ENCODE measurements at regions not wholly inside any gene's neighbourhood (a gene's known extent, or its start where the extent isn't known, plus 50 kb on each side); places are given as distances from the start of the nearest gene placed in this dataset.

DNA sequence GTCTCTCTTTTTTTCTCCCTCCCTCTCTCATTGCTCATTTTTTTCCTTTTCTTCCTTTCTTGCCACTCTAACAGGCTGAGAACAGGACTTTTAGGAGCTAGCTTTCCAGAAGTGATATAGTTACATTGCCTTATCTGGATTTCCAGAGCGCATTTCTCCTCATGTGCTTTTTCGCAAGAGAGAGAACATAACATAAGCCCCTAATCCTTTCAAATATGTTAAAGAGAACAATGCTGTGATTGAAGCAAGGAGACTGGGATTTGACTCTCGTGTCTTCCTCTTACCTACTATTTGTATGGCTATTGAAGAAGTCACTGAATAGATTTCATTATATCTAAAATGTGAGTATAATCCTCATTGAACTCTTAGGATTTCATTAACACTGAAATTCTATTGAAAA is 101.2 kb upstream of the PRPS1L1 start:
- Histone ChIP-seq H3K27me3 (ENCODE audit: insufficient read depth, low read length, poor library complexity, severe bottlenecking) (no peaks in the 10 kb centered on the region), H3K9ac (ENCODE audit: low read depth, low read length, poor library complexity, severe bottlenecking) (no peak overlapping the region), H3F3A (ENCODE audit: low read depth) (no peaks in the 10 kb centered on the region), H3K9me2 (replicated peaks; ENCODE audit: low read depth, low read length) (no peaks in the 10 kb centered on the region), H3K4me1 (ENCODE audit: insufficient read depth, low read length, poor library complexity, severe bottlenecking) (no peaks in the 10 kb centered on the region), H3K4me3 (ENCODE audit: low read length, poor library complexity, severe bottlenecking) (no peak overlapping the region), H3K36me3 (ENCODE audit: insufficient read depth, low read length) (no peaks in the 10 kb centered on the region), H3K4me2 (ENCODE audit: low read depth, low read length, poor library complexity, severe bottlenecking) (no peak overlapping the region), H4K20me1 (ENCODE audit: insufficient read depth, low read length, poor library complexity, severe bottlenecking) (no peaks in the 10 kb centered on the region), H2AFZ (ENCODE audit: low read length) (no peak overlapping the region), H3K9me3 (ENCODE audit: insufficient read depth, low read depth, low read length) (no peaks in the 10 kb centered on the region), H3K79me2 (ENCODE audit: insufficient read depth, low read length) (no peaks in the 10 kb centered on the region)
- TF ChIP-seq, protein P1, sequence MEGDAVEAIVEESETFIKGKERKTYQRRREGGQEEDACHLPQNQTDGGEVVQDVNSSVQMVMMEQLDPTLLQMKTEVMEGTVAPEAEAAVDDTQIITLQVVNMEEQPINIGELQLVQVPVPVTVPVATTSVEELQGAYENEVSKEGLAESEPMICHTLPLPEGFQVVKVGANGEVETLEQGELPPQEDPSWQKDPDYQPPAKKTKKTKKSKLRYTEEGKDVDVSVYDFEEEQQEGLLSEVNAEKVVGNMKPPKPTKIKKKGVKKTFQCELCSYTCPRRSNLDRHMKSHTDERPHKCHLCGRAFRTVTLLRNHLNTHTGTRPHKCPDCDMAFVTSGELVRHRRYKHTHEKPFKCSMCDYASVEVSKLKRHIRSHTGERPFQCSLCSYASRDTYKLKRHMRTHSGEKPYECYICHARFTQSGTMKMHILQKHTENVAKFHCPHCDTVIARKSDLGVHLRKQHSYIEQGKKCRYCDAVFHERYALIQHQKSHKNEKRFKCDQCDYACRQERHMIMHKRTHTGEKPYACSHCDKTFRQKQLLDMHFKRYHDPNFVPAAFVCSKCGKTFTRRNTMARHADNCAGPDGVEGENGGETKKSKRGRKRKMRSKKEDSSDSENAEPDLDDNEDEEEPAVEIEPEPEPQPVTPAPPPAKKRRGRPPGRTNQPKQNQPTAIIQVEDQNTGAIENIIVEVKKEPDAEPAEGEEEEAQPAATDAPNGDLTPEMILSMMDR (conservative IDR thresholded peaks at IDR 0.05; ENCODE audit: low read length), result no peak
- TF ChIP-seq EZH2phosphoT487 (IDR thresholded peaks at IDR 0.05; ENCODE audit: borderline replicate concordance), result no peak

DNA sequence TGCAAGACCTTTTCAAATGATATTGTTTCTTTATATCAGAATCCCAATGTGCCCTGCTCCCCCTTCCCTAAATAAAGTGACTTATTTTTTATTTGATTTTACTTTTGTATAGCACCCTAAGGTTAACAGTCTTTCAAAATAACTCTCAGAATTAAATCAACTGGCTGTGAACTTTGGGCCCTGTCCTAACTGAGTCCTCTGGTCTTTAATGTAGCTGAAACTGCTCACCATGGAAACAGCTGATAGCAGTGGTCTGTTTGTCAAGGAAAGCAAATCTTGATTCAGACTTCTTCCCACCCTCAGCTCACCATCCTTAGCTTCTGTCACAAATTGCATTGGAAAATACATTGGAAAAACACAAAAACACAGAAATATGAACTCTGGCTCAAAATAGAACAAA is 105.2 kb upstream of the PRPS1L1 start:
- H3K27me3 ChIP-seq (ENCODE audit: insufficient read depth, low read length, poor library complexity, severe bottlenecking), result no peaks in the 10 kb centered on the region
- H3K79me2 ChIP-seq (ENCODE audit: insufficient read depth, low read length), result no peaks in the 10 kb centered on the region
- no peaks in the 10 kb centered on the region for H4K20me1 ChIP-seq (ENCODE audit: insufficient read depth, low read length, poor library complexity, severe bottlenecking)
- H3K9me3 ChIP-seq (ENCODE audit: insufficient read depth, low read depth, low read length), result no peaks in the 10 kb centered on the region
- no peaks in the 10 kb centered on the region for H3F3A ChIP-seq (ENCODE audit: low read depth)
- no peaks in the 10 kb centered on the region for H3K9me2 ChIP-seq (replicated peaks; ENCODE audit: low read depth, low read length)
- TF ChIP-seq EZH2phosphoT487 (IDR thresholded peaks at IDR 0.05; ENCODE audit: borderline replicate concordance), result no peak
- TF ChIP-seq, protein P1 (conservative IDR thresholded peaks at IDR 0.05; ENCODE audit: low read length), result no peak
- H3K4me2 ChIP-seq (ENCODE audit: low read depth, low read length, poor library complexity, severe bottlenecking), result no peak overlapping the region
- H3K4me1 ChIP-seq (ENCODE audit: insufficient read depth, low read length, poor library complexity, severe bottlenecking), result no peaks in the 10 kb centered on the region
- H3K4me3 ChIP-seq (ENCODE audit: low read length, poor library complexity, severe bottlenecking), result no peak overlapping the region
- H2AFZ ChIP-seq (ENCODE audit: low read length), result no peak overlapping the region
- H3K9ac ChIP-seq (ENCODE audit: low read depth, low read length, poor library complexity, severe bottlenecking), result no peak overlapping the region
- H3K36me3 ChIP-seq (ENCODE audit: insufficient read depth, low read length), result no peaks in the 10 kb centered on the region

DNA sequence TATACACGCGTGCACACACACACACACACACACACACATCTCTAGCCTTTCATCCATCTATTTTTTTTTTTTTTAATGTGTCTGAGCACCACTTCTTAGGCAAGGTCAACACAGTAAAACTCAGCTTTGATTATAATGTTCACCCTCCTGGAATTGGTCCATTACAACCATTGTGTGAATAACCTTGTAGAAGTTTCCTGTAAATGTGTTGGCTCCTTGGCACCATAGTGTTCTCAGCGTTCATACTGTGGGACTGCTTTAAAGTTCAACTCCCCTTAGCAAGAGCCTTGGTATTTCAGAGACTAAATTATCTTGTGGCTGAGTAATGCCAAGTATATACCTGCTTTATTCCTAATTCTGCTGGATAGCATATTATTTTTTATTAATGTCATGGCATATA is 106.3 kb upstream of the PRPS1L1 start:
- Histone ChIP-seq H3F3A (ENCODE audit: low read depth) (no peaks in the 10 kb centered on the region), H3K9me2 (replicated peaks; ENCODE audit: low read depth, low read length) (no peaks in the 10 kb centered on the region), H3K36me3 (ENCODE audit: insufficient read depth, low read length) (no peaks in the 10 kb centered on the region), H4K20me1 (ENCODE audit: insufficient read depth, low read length, poor library complexity, severe bottlenecking) (no peaks in the 10 kb centered on the region), H3K4me2 (ENCODE audit: low read depth, low read length, poor library complexity, severe bottlenecking) (no peak overlapping the region), H3K4me3 (ENCODE audit: low read length, poor library complexity, severe bottlenecking) (no peak overlapping the region), H2AFZ (ENCODE audit: low read length) (no peak overlapping the region), H3K79me2 (ENCODE audit: insufficient read depth, low read length) (no peaks in the 10 kb centered on the region), H3K4me1 (ENCODE audit: insufficient read depth, low read length, poor library complexity, severe bottlenecking) (no peaks in the 10 kb centered on the region), H3K9me3 (ENCODE audit: insufficient read depth, low read depth, low read length) (no peaks in the 10 kb centered on the region), H3K9ac (ENCODE audit: low read depth, low read length, poor library complexity, severe bottlenecking) (no peak overlapping the region), H3K27me3 (ENCODE audit: insufficient read depth, low read length, poor library complexity, severe bottlenecking) (no peaks in the 10 kb centered on the region)
- TF ChIP-seq EZH2phosphoT487 (IDR thresholded peaks at IDR 0.05; ENCODE audit: borderline replicate concordance), result no peak
- TF ChIP-seq, protein P1 (conservative IDR thresholded peaks at IDR 0.05; ENCODE audit: low read length), result no peak
